HCT116 (cell line): ENCODE measurements at regions not wholly inside any gene's neighbourhood (a gene's known extent, or its start where the extent isn't known, plus 50 kb on each side); places are given as distances from the start of the nearest gene placed in this dataset.

Experiments used
- ATAC-seq: fragments of 200-7000 bp; cut with Tn5 transposase; 2 replicates; pipeline ENCODE4 v1.9.1; 2020; ENCODE audit warnings: mild to moderate bottlenecking, moderate library complexity
- BruUV-seq: library from RNA; stranded (reverse); fragments of 400-500 nt; replicated peaks from 2 replicates; lab custom pipeline; 2021; lab: Mats Ljungman, UMichigan
- CTCF ChIA-PET: fragments of 300-600 bp; sonication (Branson Sonifier 250); formaldehyde crosslinking; loops from one replicate; lab custom pipeline; 2021; ENCODE audit warnings: antibody characterized with exemption; lab: Charles Lee
- POLR2A ChIA-PET: fragments of 300-600, 350-600 bp; sonication (Branson Sonifier 250); formaldehyde crosslinking; loops from one replicate; lab custom pipeline; 2021; ENCODE audit warnings: antibody characterized with exemption; lab: Charles Lee
- RAD21 ChIA-PET, 2 experiments: fragments of 300-600 bp; sonication (Branson Sonifier 250); formaldehyde crosslinking; loops; one replicate each; lab custom pipeline; 2023; ENCODE audit warnings: low total read pairs in 2 of 2; ENCODE audit not compliant: uncharacterized antibody in 2 of 2, unreplicated experiment in 2 of 2, low non-redundant PET in 1 of 2; lab: Charles Lee
- DNase-seq: peaks from one replicate; pipeline ENCODE4 v3.0.0-alpha.2; 2010; ENCODE audit warnings: low read depth, low spot score
- H2AFZ ChIP-seq: fragments of 200-600 bp; shearing (Covaris generic), sonication (generic); 2 replicates; pipeline ENCODE4 v1.6.1; 2017; ENCODE audit warnings: low read depth, mixed run types, mixed read lengths, antibody characterized with exemption, low read length; ENCODE audit not compliant: poor library complexity, severe bottlenecking
- H3K27ac ChIP-seq: 2 replicates; pipeline ENCODE4 v1.5.1; 2012; ENCODE audit warnings: low read depth, low read length
- H3K27me3 ChIP-seq: fragments of 200-600 bp; sonication (generic); 2 replicates; pipeline ENCODE4 v1.6.1; 2016; ENCODE audit warnings: mixed run types, low read length, mixed read lengths; ENCODE audit not compliant: insufficient read depth
- H3K36me3 ChIP-seq, 2 experiments: fragments of 200-500 bp in 1 of 2; fragments of 200-600 bp in 1 of 2; sonication (Bioruptor generic) in 1 of 2; sonication (generic) in 1 of 2; 2 replicates each; pipeline versions ENCODE4 v1.5.1 to v1.6.1; 2014 to 2016; ENCODE audit warnings: low read length in 2 of 2, inconsistent platforms in 1 of 2, mixed read lengths in 1 of 2, mixed run types in 1 of 2; ENCODE audit not compliant: insufficient read depth in 2 of 2, control insufficient read depth in 1 of 2
- H3K4me1 ChIP-seq, 2 experiments: fragments of 200-600 bp in 1 of 2; sonication (generic) in 1 of 2; 2 replicates each; pipeline versions ENCODE4 v1.5.1 to v1.6.1; 2012 to 2017; ENCODE audit warnings: low read length in 2 of 2, inconsistent platforms in 1 of 2, mild to moderate bottlenecking in 1 of 2, mixed read lengths in 1 of 2, mixed run types in 1 of 2, moderate library complexity in 1 of 2; ENCODE audit not compliant: insufficient read depth in 2 of 2, control insufficient read depth in 1 of 2
- H3K4me2 ChIP-seq: fragments of 200-600 bp; sonication (generic); 2 replicates; pipeline ENCODE4 v1.6.1; 2017; ENCODE audit warnings: mixed run types, low read length, mixed read lengths
- H3K4me3 ChIP-seq, 2 experiments: fragments of 200-600 bp in 1 of 2; sonication (generic) in 1 of 2; replicated peaks in 1 of 2; 2 replicates each; pipeline ENCODE4 v1.5.1; 2011 to 2016; ENCODE audit warnings: low read length in 2 of 2, control low read depth in 1 of 2, low read depth in 1 of 2, mild to moderate bottlenecking in 1 of 2, mixed read lengths in 1 of 2, mixed run types in 1 of 2
- H3K79me2 ChIP-seq: fragments of 200-600 bp; sonication (generic); 2 replicates; pipeline ENCODE4 v1.6.1; 2017; ENCODE audit warnings: mild to moderate bottlenecking, mixed run types, low read length, moderate library complexity, mixed read lengths; ENCODE audit not compliant: insufficient read depth
- H3K9ac ChIP-seq: fragments of 200-600 bp; sonication (generic); 2 replicates; pipeline ENCODE4 v1.6.1; 2016; ENCODE audit warnings: low read length, mixed read lengths
- H3K9me2 ChIP-seq: fragments of 200-600 bp; sonication (generic), shearing (Covaris generic); 2 replicates; pipeline ENCODE4 v1.6.1; 2017; ENCODE audit warnings: mixed run types, mild to moderate bottlenecking, moderate library complexity; ENCODE audit not compliant: insufficient read depth
- H3K9me3 ChIP-seq, 2 experiments: fragments of 200-500 bp in 1 of 2; fragments of 200-600 bp in 1 of 2; sonication (Bioruptor generic) in 1 of 2; sonication (generic) in 1 of 2; 2 replicates each; pipeline ENCODE4 v1.6.1; 2014 to 2017; ENCODE audit warnings: low read length in 2 of 2, mixed read lengths in 2 of 2, inconsistent platforms in 1 of 2, low read depth in 1 of 2, mild to moderate bottlenecking in 1 of 2, mixed run types in 1 of 2, moderate library complexity in 1 of 2; ENCODE audit not compliant: control insufficient read depth in 1 of 2, insufficient read depth in 1 of 2
- H4K20me1 ChIP-seq: fragments of 200-600 bp; sonication (generic), shearing (Covaris generic); 2 replicates; pipeline ENCODE4 v1.6.1; 2017; ENCODE audit warnings: mixed run types, mild to moderate bottlenecking, moderate library complexity; ENCODE audit not compliant: insufficient read depth
- CBX3 ChIP-seq: IDR thresholded peaks from 2 replicates; pipeline ENCODE4 v1.6.1; 2012; ENCODE audit warnings: low read depth
- CEBPB ChIP-seq: IDR thresholded peaks from 2 replicates; pipeline ENCODE4 v1.6.1; 2012; ENCODE audit warnings: low read depth
- EGR1 ChIP-seq: IDR thresholded peaks from 2 replicates; pipeline ENCODE4 v1.6.1; 2012; ENCODE audit warnings: low read depth
- EZH2phosphoT487 ChIP-seq: fragments of 200-600 bp; IDR thresholded peaks from 2 replicates; pipeline ENCODE4 v1.6.1; 2018; ENCODE audit warnings: antibody characterized with exemption, borderline replicate concordance
- FOSL1 ChIP-seq: IDR thresholded peaks from 2 replicates; pipeline ENCODE4 v1.6.1; 2012; ENCODE audit warnings: low read depth
- JUND ChIP-seq: IDR thresholded peaks from 2 replicates; pipeline ENCODE4 v1.6.1; 2012
- POLR2A ChIP-seq: IDR thresholded peaks from 2 replicates; pipeline ENCODE4 v1.7.0; 2011; ENCODE audit warnings: borderline replicate concordance; ENCODE audit not compliant: insufficient read depth, insufficient read length; ENCODE audit errors: extremely low read depth
- POLR2AphosphoS5 ChIP-seq: IDR thresholded peaks from 2 replicates; pipeline ENCODE4 v1.6.1; 2011; ENCODE audit warnings: mild to moderate bottlenecking, low read depth, low read length, moderate library complexity
- SIN3A ChIP-seq: IDR thresholded peaks from 2 replicates; pipeline ENCODE4 v1.6.1; 2012; ENCODE audit warnings: low read depth
- SP1 ChIP-seq: IDR thresholded peaks from 2 replicates; pipeline ENCODE4 v1.6.1; 2012; ENCODE audit warnings: low read depth
- SRF ChIP-seq: IDR thresholded peaks from 2 replicates; pipeline ENCODE4 v1.6.1; 2012; ENCODE audit warnings: low read depth
- TCF7L2 ChIP-seq: IDR thresholded peaks from 2 replicates; pipeline ENCODE4 v1.7.0; 2011; ENCODE audit warnings: borderline replicate concordance, inconsistent platforms; ENCODE audit not compliant: insufficient read depth, insufficient read length; ENCODE audit errors: extremely low read depth
- YY1 ChIP-seq: IDR thresholded peaks from 2 replicates; pipeline ENCODE4 v1.6.1; 2011; ENCODE audit warnings: low read length, low read depth, moderate library complexity, mild to moderate bottlenecking; ENCODE audit not compliant: insufficient replicate concordance; ENCODE audit errors: extremely low read depth
- ZNF274 ChIP-seq: fragments of 200-500 bp; sonication (Bioruptor generic); IDR thresholded peaks from 2 replicates; pipeline ENCODE4 v1.6.1; 2014; ENCODE audit warnings: mild to moderate bottlenecking, low read depth, low read length, inconsistent platforms
- intact Hi-C: fragments of 100-400 bp; cut with micrococcal nuclease; formaldehyde crosslinking; loops from 2 replicates; pipeline ENCODE4 v1.10.0; 2022
- TF ChIP-seq, protein P1 (sequence below), 3 experiments: fragments of 200-600 bp in 1 of 3; sonication (generic) in 1 of 3; IDR thresholded peaks in 2 of 3; conservative IDR thresholded peaks in 1 of 3; 2 replicates each; pipeline ENCODE4 v1.5.1; 2012 to 2017; ENCODE audit warnings: low read depth in 2 of 3, low read length in 2 of 3, antibody characterized with exemption in 1 of 3, borderline replicate concordance in 1 of 3, control low read depth in 1 of 3, mild to moderate bottlenecking in 1 of 3, mixed read lengths in 1 of 3, mixed run types in 1 of 3, moderate library complexity in 1 of 3; ENCODE audit not compliant: insufficient read depth in 1 of 3
- TF ChIP-seq, protein P2 (sequence below): IDR thresholded peaks from 2 replicates; pipeline ENCODE4 v1.6.1; 2011; ENCODE audit warnings: mild to moderate bottlenecking, low read length, moderate library complexity; ENCODE audit not compliant: insufficient replicate concordance; ENCODE audit errors: extremely low read depth
- TF ChIP-seq, protein P3 (sequence below): IDR thresholded peaks from 2 replicates; pipeline ENCODE4 v1.6.1; 2012; ENCODE audit warnings: low read depth
- TF ChIP-seq, protein P4 (sequence below): IDR thresholded peaks from 2 replicates; pipeline ENCODE4 v1.6.1; 2012
- TF ChIP-seq, protein P5 (sequence below): IDR thresholded peaks from 2 replicates; pipeline ENCODE4 v1.6.1; 2012

DNA sequence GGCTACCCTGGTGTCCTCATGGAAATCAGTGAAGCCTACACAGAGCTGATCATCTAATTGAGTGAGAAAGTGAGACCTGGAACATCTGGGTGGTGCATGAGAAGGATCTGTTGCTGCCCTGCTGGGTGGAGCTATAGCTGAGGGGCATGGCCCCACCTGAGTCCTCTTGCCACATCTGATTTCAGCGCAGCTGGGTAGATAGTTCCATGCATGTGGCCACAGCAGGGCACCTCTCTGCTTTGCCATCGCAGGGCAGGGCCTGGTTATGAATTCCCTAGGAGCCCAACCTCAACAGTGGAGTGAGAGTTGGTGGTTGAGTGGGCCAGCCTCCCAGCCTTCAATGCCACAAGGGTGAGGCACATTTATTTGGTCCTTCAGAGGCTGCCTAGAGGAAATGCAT is 407.8 kb downstream of the BCL11B start:
- H3K9me2 ChIP-seq, result no peaks in the 10 kb centered on the region
- no peaks in the 10 kb centered on the region for H3K4me1 ChIP-seq
- TF ChIP-seq ZNF274 (no peak), JUND (no peak), EGR1 (no peak), TCF7L2 (no peak), SP1 (no peak), CBX3 (no peak), SIN3A (no peak), YY1 (no peak), EZH2phosphoT487 (no peak), FOSL1 (no peak), SRF (no peak), CEBPB (no peak), POLR2A (no peak), POLR2AphosphoS5 (no peak)
- TF ChIP-seq, protein P1, sequence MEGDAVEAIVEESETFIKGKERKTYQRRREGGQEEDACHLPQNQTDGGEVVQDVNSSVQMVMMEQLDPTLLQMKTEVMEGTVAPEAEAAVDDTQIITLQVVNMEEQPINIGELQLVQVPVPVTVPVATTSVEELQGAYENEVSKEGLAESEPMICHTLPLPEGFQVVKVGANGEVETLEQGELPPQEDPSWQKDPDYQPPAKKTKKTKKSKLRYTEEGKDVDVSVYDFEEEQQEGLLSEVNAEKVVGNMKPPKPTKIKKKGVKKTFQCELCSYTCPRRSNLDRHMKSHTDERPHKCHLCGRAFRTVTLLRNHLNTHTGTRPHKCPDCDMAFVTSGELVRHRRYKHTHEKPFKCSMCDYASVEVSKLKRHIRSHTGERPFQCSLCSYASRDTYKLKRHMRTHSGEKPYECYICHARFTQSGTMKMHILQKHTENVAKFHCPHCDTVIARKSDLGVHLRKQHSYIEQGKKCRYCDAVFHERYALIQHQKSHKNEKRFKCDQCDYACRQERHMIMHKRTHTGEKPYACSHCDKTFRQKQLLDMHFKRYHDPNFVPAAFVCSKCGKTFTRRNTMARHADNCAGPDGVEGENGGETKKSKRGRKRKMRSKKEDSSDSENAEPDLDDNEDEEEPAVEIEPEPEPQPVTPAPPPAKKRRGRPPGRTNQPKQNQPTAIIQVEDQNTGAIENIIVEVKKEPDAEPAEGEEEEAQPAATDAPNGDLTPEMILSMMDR (IDR thresholded peaks at IDR 0.05 in 2 of 3, conservative IDR thresholded peaks at IDR 0.05 in 1 of 3; ENCODE audit: borderline replicate concordance in 1 of 3, insufficient read depth in 1 of 3, low read depth in 2 of 3, low read length in 2 of 3), result no peak
- TF ChIP-seq, protein P2, sequence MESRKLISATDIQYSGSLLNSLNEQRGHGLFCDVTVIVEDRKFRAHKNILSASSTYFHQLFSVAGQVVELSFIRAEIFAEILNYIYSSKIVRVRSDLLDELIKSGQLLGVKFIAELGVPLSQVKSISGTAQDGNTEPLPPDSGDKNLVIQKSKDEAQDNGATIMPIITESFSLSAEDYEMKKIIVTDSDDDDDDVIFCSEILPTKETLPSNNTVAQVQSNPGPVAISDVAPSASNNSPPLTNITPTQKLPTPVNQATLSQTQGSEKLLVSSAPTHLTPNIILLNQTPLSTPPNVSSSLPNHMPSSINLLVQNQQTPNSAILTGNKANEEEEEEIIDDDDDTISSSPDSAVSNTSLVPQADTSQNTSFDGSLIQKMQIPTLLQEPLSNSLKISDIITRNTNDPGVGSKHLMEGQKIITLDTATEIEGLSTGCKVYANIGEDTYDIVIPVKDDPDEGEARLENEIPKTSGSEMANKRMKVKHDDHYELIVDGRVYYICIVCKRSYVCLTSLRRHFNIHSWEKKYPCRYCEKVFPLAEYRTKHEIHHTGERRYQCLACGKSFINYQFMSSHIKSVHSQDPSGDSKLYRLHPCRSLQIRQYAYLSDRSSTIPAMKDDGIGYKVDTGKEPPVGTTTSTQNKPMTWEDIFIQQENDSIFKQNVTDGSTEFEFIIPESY, result no peak
- TF ChIP-seq, protein P3, sequence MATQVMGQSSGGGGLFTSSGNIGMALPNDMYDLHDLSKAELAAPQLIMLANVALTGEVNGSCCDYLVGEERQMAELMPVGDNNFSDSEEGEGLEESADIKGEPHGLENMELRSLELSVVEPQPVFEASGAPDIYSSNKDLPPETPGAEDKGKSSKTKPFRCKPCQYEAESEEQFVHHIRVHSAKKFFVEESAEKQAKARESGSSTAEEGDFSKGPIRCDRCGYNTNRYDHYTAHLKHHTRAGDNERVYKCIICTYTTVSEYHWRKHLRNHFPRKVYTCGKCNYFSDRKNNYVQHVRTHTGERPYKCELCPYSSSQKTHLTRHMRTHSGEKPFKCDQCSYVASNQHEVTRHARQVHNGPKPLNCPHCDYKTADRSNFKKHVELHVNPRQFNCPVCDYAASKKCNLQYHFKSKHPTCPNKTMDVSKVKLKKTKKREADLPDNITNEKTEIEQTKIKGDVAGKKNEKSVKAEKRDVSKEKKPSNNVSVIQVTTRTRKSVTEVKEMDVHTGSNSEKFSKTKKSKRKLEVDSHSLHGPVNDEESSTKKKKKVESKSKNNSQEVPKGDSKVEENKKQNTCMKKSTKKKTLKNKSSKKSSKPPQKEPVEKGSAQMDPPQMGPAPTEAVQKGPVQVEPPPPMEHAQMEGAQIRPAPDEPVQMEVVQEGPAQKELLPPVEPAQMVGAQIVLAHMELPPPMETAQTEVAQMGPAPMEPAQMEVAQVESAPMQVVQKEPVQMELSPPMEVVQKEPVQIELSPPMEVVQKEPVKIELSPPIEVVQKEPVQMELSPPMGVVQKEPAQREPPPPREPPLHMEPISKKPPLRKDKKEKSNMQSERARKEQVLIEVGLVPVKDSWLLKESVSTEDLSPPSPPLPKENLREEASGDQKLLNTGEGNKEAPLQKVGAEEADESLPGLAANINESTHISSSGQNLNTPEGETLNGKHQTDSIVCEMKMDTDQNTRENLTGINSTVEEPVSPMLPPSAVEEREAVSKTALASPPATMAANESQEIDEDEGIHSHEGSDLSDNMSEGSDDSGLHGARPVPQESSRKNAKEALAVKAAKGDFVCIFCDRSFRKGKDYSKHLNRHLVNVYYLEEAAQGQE, result no peak
- TF ChIP-seq, protein P4, sequence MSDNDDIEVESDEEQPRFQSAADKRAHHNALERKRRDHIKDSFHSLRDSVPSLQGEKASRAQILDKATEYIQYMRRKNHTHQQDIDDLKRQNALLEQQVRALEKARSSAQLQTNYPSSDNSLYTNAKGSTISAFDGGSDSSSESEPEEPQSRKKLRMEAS, result no peak
- TF ChIP-seq, protein P5, sequence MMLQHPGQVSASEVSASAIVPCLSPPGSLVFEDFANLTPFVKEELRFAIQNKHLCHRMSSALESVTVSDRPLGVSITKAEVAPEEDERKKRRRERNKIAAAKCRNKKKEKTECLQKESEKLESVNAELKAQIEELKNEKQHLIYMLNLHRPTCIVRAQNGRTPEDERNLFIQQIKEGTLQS, result no peak
- no peaks in the 10 kb centered on the region for H4K20me1 ChIP-seq
- no peak overlapping the region for H3K9ac ChIP-seq
- no peaks in the 10 kb centered on the region for H3K36me3 ChIP-seq
- no peaks in the 10 kb centered on the region for H3K9me3 ChIP-seq
- no peak overlapping the region for H3K4me3 ChIP-seq
- H3K4me2 ChIP-seq, result no peak overlapping the region
- H2AFZ ChIP-seq, result no peak overlapping the region
- POLR2A ChIA-PET, result no interaction called here
- intact Hi-C loops, result no loop called here
- no peaks in the 10 kb centered on the region for H3K79me2 ChIP-seq
- no TSS peak for BruUV-seq
- DNase-seq (no peak), ATAC-seq (no peak)
- H3K27me3 ChIP-seq, result peaks cover 38% of the 10 kb centered on the region
- CTCF ChIA-PET, result no interaction called here
- H3K27ac ChIP-seq, result no peak overlapping the region
- RAD21 ChIA-PET, result no interaction called here
